IMR-90 (cell line): ENCODE measurements at regions not wholly inside any gene's neighbourhood (a gene's known extent, or its start where the extent isn't known, plus 50 kb on each side); places are given as distances from the start of the nearest gene placed in this dataset.

Experiments used
- ATAC-seq: fragments of 200-7000 bp; cut with Tn5 transposase; 2 replicates; pipeline ENCODE4 v1.9.1; 2020; ENCODE audit warnings: low read depth, mild to moderate bottlenecking, moderate library complexity
- BruUV-seq: library from RNA; stranded (reverse); fragments of 400-500 nt; replicated peaks from 2 replicates; lab custom pipeline; 2021; lab: Mats Ljungman, UMichigan
- CTCF ChIA-PET: fragments of 300-600 bp; formaldehyde crosslinking; extraction: SDS; loops from one replicate; lab custom pipeline; 2021; ENCODE audit warnings: antibody characterized with exemption; lab: Yijun Ruan, JAX
- POLR2A ChIA-PET: fragments of 300-600 bp; sonication (Branson Sonifier 250); formaldehyde crosslinking; loops from one replicate; lab custom pipeline; 2022; ENCODE audit warnings: antibody characterized with exemption; ENCODE audit not compliant: unreplicated experiment; lab: Charles Lee
- DNase-seq: peaks from one replicate; pipeline ENCODE4 v3.0.0; 2013
- H2AFZ ChIP-seq: replicated peaks from 2 replicates; pipeline ENCODE3; 2013; ENCODE audit warnings: low read length, mild to moderate bottlenecking; ENCODE audit not compliant: poor library complexity
- H2AK5ac ChIP-seq: 2 replicates; pipeline ENCODE4 v1.6.1; 2013; ENCODE audit warnings: low read depth, low read length, inconsistent platforms
- H2AK9ac ChIP-seq: replicated peaks from 2 replicates; pipeline ENCODE3; 2013; ENCODE audit warnings: mild to moderate bottlenecking, low read depth, low read length, moderate library complexity; ENCODE audit not compliant: poor library complexity
- H2BK120ac ChIP-seq: 2 replicates; pipeline ENCODE4 v1.6.1; 2013; ENCODE audit warnings: low read depth, low read length, inconsistent platforms
- H2BK15ac ChIP-seq: 3 replicates; pipeline ENCODE4 v1.6.1; 2013; ENCODE audit warnings: low read depth, low read length, inconsistent platforms
- H2BK20ac ChIP-seq: 2 replicates; pipeline ENCODE4 v1.6.1; 2013; ENCODE audit warnings: low read depth, mild to moderate bottlenecking, inconsistent platforms, low read length, moderate library complexity
- H2BK5ac ChIP-seq: 2 replicates; pipeline ENCODE4 v1.6.1; 2013; ENCODE audit warnings: mild to moderate bottlenecking, low read depth, low read length, inconsistent platforms; ENCODE audit not compliant: poor library complexity, severe bottlenecking
- H3K14ac ChIP-seq: replicated peaks from 2 replicates; pipeline ENCODE4 v1.6.1; 2013; ENCODE audit warnings: low read depth, low read length, inconsistent platforms
- H3K18ac ChIP-seq: 2 replicates; pipeline ENCODE4 v1.6.1; 2013; ENCODE audit warnings: low read depth, low read length, control low read depth
- H3K23ac ChIP-seq: 2 replicates; pipeline ENCODE4 v1.6.1; 2013; ENCODE audit warnings: low read depth, low read length, inconsistent platforms
- H3K27ac ChIP-seq: 2 replicates; pipeline ENCODE4 v1.5.1; 2013; ENCODE audit warnings: mild to moderate bottlenecking, control low read depth, low read length; ENCODE audit not compliant: insufficient read depth
- H3K27me3 ChIP-seq: 2 replicates; pipeline ENCODE4 v1.6.1; 2013; ENCODE audit warnings: low read length; ENCODE audit not compliant: control insufficient read depth, insufficient read depth
- H3K36me3 ChIP-seq: 2 replicates; pipeline ENCODE4 v1.6.1; 2013; ENCODE audit warnings: low read length, mixed read lengths; ENCODE audit not compliant: control insufficient read depth, insufficient read depth
- H3K4ac ChIP-seq: 2 replicates; pipeline ENCODE4 v1.6.1; 2013; ENCODE audit warnings: low read depth, low read length, inconsistent platforms
- H3K4me1 ChIP-seq: 2 replicates; pipeline ENCODE4 v1.6.1; 2013; ENCODE audit warnings: low read length, mixed read lengths; ENCODE audit not compliant: control insufficient read depth, insufficient read depth
- H3K4me2 ChIP-seq: 2 replicates; pipeline ENCODE4 v1.6.1; 2013; ENCODE audit warnings: low read depth, mild to moderate bottlenecking, control low read depth, low read length, moderate library complexity
- H3K4me3 ChIP-seq: 2 replicates; pipeline ENCODE4 v1.5.1; 2013; ENCODE audit warnings: low read depth, mild to moderate bottlenecking, control low read depth, low read length, moderate library complexity; ENCODE audit not compliant: insufficient read depth
- H3K56ac ChIP-seq: 2 replicates; pipeline ENCODE4 v1.6.1; 2013; ENCODE audit warnings: low read length, inconsistent platforms; ENCODE audit not compliant: insufficient read depth; ENCODE audit errors: extremely low read depth
- H3K79me1 ChIP-seq, 2 experiments: 2 replicates each; pipeline ENCODE4 v1.6.1; 2013; ENCODE audit warnings: low read length in 2 of 2, inconsistent platforms in 1 of 2, low read depth in 1 of 2
- H3K9ac ChIP-seq: 2 replicates; pipeline ENCODE4 v1.6.1; 2013; ENCODE audit warnings: low read depth, low read length, control low read depth
- H3K9me1 ChIP-seq: 2 replicates; pipeline ENCODE4 v1.6.1; 2013; ENCODE audit warnings: low read length, inconsistent platforms; ENCODE audit not compliant: insufficient read depth
- H3K9me3 ChIP-seq: 2 replicates; pipeline ENCODE4 v1.6.1; 2013; ENCODE audit warnings: low read length; ENCODE audit not compliant: control insufficient read depth, insufficient read depth
- H4K20me1 ChIP-seq: 2 replicates; pipeline ENCODE4 v1.6.1; 2013; ENCODE audit warnings: low read length, inconsistent platforms; ENCODE audit not compliant: insufficient read depth
- H4K5ac ChIP-seq: 2 replicates; pipeline ENCODE4 v1.6.1; 2013; ENCODE audit warnings: mild to moderate bottlenecking, low read depth, low read length, control low read depth
- H4K8ac ChIP-seq, 2 experiments: 2 replicates each; pipeline ENCODE4 v1.6.1; 2013; ENCODE audit warnings: low read depth in 2 of 2, low read length in 2 of 2, control low read depth in 1 of 2, inconsistent platforms in 1 of 2
- H4K91ac ChIP-seq: 2 replicates; pipeline ENCODE4 v1.6.1; 2013; ENCODE audit warnings: low read depth, low read length, inconsistent platforms; ENCODE audit not compliant: insufficient read depth
- BHLHE40 ChIP-seq: fragments of 150-350 bp; IDR thresholded peaks from 2 replicates; pipeline ENCODE4 v1.6.1; 2016; ENCODE audit warnings: mild to moderate bottlenecking, low read depth, low read length
- CEBPB ChIP-seq: IDR thresholded peaks from 2 replicates; pipeline ENCODE4 v1.6.1; 2012; ENCODE audit warnings: low read depth, low read length, improper control_type of control experiment
- CHD1 ChIP-seq: IDR thresholded peaks from 2 replicates; pipeline ENCODE4 v1.6.1; 2012; ENCODE audit warnings: low read depth, low read length, improper control_type of control experiment
- CTCF ChIP-seq: conservative IDR thresholded peaks from 2 replicates; pipeline ENCODE4 v1.5.1; 2012; ENCODE audit warnings: mild to moderate bottlenecking, low read depth, low read length, improper control_type of control experiment
- ELK1 ChIP-seq: fragments of 150-350 bp; IDR thresholded peaks from 2 replicates; pipeline ENCODE4 v1.6.1; 2016; ENCODE audit warnings: low read depth, mild to moderate bottlenecking, low read length, moderate library complexity, borderline replicate concordance
- FOS ChIP-seq: fragments of 150-350 bp; IDR thresholded peaks from 2 replicates; pipeline ENCODE4 v1.6.1; 2016; ENCODE audit warnings: low read depth, low read length
- MAFK ChIP-seq: IDR thresholded peaks from 2 replicates; pipeline ENCODE4 v1.6.1; 2012; ENCODE audit warnings: low read depth, low read length, improper control_type of control experiment
- MAZ ChIP-seq: IDR thresholded peaks from 2 replicates; pipeline ENCODE4 v1.6.1; 2012; ENCODE audit warnings: low read depth, mild to moderate bottlenecking, low read length, improper control_type of control experiment, moderate library complexity, borderline replicate concordance
- MXI1 ChIP-seq: IDR thresholded peaks from 2 replicates; pipeline ENCODE4 v1.6.1; 2012; ENCODE audit warnings: low read depth, mild to moderate bottlenecking, low read length, moderate library complexity, borderline replicate concordance
- NFE2L2 ChIP-seq: fragments of 150-350 bp; IDR thresholded peaks from 2 replicates; pipeline ENCODE4 v1.6.1; 2016; ENCODE audit warnings: low read depth, mild to moderate bottlenecking, low read length
- POLR2A ChIP-seq: IDR thresholded peaks from 2 replicates; pipeline ENCODE4 v1.6.1; 2012; ENCODE audit warnings: mild to moderate bottlenecking, low read depth, low read length
- RAD21 ChIP-seq: IDR thresholded peaks from 2 replicates; pipeline ENCODE4 v1.6.1; 2012; ENCODE audit warnings: low read length, improper control_type of control experiment
- RCOR1 ChIP-seq: IDR thresholded peaks from 2 replicates; pipeline ENCODE4 v1.6.1; 2012; ENCODE audit warnings: mild to moderate bottlenecking, low read length, improper control_type of control experiment; ENCODE audit not compliant: insufficient replicate concordance
- RFX5 ChIP-seq: IDR thresholded peaks from 2 replicates; pipeline ENCODE4 v1.8.0; 2012; ENCODE audit warnings: low read depth, mild to moderate bottlenecking, low read length, moderate library complexity
- SMC3 ChIP-seq: fragments of 150-350 bp; IDR thresholded peaks from 2 replicates; pipeline ENCODE4 v1.6.1; 2016; ENCODE audit warnings: low read depth, mild to moderate bottlenecking, antibody characterized with exemption, low read length, moderate library complexity
- USF2 ChIP-seq: fragments of 150-350 bp; IDR thresholded peaks from 2 replicates; pipeline ENCODE4 v1.6.1; 2017; ENCODE audit warnings: mild to moderate bottlenecking, antibody characterized with exemption, low read length, low read depth
- WGBS, 2 experiments: methylation state at CpG; one replicate each; pipeline versions ENCODE4 v1.1.5 to v1.1.7; 2013; ENCODE audit warnings: missing lambda C conversion rate in 2 of 2; ENCODE audit not compliant: insufficient read length in 1 of 2; ENCODE audit errors: extremely low coverage in 2 of 2; 5-methylcytosine and 5-hydroxymethylcytosine counted together
- dilution Hi-C: fragments of 300-500 bp; cut with HindIII; formaldehyde crosslinking; loops from one replicate; pipeline ENCODE4 v1.14.3; 2018; ENCODE audit warnings: low sequenced_read_pairs; ENCODE audit not compliant: unreplicated experiment
- in situ Hi-C: fragments of 300-500 bp; cut with MboI; formaldehyde crosslinking; loops from 3 replicates; pipeline ENCODE4 v1.14.3; 2019; ENCODE audit warnings: low sequenced_read_pairs, inconsistent platforms, mixed read lengths
- intact Hi-C: fragments of 100-400 bp; cut with micrococcal nuclease; formaldehyde crosslinking; loops from 2 replicates; pipeline ENCODE4 v1.10.0; 2022

- H3K4me3 ChIP-seq: no peak overlapping the region
- no peak overlapping the region for H3K4ac ChIP-seq
- no peaks in the 10 kb centered on the region for H3K36me3 ChIP-seq
- H3K9me3 ChIP-seq: peaks cover 6% of the 10 kb centered on the region
- no peak for TF ChIP-seq FOS
- TF ChIP-seq RAD21: no peak
- no peak for TF ChIP-seq RCOR1
- TF ChIP-seq MAFK: no peak
- no peak for TF ChIP-seq MAZ
- no peak for TF ChIP-seq CHD1
- TF ChIP-seq CTCF: no peak
- no peak for TF ChIP-seq SMC3
- TF ChIP-seq RFX5: no peak
- TF ChIP-seq CEBPB: no peak
- no peak for TF ChIP-seq MXI1
- TF ChIP-seq ELK1: no peak
- TF ChIP-seq POLR2A: no peak
- TF ChIP-seq USF2: no peak
- TF ChIP-seq NFE2L2: no peak
- no peak for TF ChIP-seq BHLHE40
- no TSS peak for BruUV-seq
- ATAC-seq (no peak), DNase-seq (no peak)
- H3K14ac ChIP-seq: no peak overlapping the region
- ChIA-PET CTCF (no interaction called here), POLR2A (no interaction called here)
- H3K56ac ChIP-seq: no peak overlapping the region
- H4K20me1 ChIP-seq: no peaks in the 10 kb centered on the region
- no peak overlapping the region for H2AK5ac ChIP-seq
- intact Hi-C loops (no loop called here), dilution Hi-C loops (no loop called here), in situ Hi-C loops (no loop called here)
- H2BK5ac ChIP-seq: no peak overlapping the region
- no CpG with 5 or more reads among the region's 4 CpGs for WGBS, 2 experiments
- no peak overlapping the region for H2BK20ac ChIP-seq
- H2AFZ ChIP-seq: no peak overlapping the region
- H4K5ac ChIP-seq: no peak overlapping the region
- H3K9me1 ChIP-seq: no peaks in the 10 kb centered on the region
- no peaks in the 10 kb centered on the region for H3K27me3 ChIP-seq
- no peak overlapping the region for H3K27ac ChIP-seq
- H3K18ac ChIP-seq: no peak overlapping the region
- H4K91ac ChIP-seq: no peak overlapping the region
- H4K8ac ChIP-seq: no peak overlapping the region
- no peak overlapping the region for H2AK9ac ChIP-seq
- H2BK120ac ChIP-seq: no peak overlapping the region
- no peak overlapping the region for H3K23ac ChIP-seq
- no peak overlapping the region for H3K4me2 ChIP-seq
- H3K4me1 ChIP-seq: no peaks in the 10 kb centered on the region
- H2BK15ac ChIP-seq: no peak overlapping the region
- H3K79me1 ChIP-seq: no peaks in the 10 kb centered on the region
- H3K9ac ChIP-seq: no peak overlapping the region
Observed at GRCh38 chr9:1416261-1416660, 366.1 kb downstream of the DMRT2 start.
